ENCODE measurements at regions not wholly inside any gene's neighbourhood (a gene's known extent, or its start where the extent isn't known, plus 50 kb on each side); places are given as distances from the start of the nearest gene placed in this dataset.

GRCh38 chr2:22634167-22634566 is 750.8 kb upstream of the KLHL29 start:
- TF ChIP-seq, protein P1, sequence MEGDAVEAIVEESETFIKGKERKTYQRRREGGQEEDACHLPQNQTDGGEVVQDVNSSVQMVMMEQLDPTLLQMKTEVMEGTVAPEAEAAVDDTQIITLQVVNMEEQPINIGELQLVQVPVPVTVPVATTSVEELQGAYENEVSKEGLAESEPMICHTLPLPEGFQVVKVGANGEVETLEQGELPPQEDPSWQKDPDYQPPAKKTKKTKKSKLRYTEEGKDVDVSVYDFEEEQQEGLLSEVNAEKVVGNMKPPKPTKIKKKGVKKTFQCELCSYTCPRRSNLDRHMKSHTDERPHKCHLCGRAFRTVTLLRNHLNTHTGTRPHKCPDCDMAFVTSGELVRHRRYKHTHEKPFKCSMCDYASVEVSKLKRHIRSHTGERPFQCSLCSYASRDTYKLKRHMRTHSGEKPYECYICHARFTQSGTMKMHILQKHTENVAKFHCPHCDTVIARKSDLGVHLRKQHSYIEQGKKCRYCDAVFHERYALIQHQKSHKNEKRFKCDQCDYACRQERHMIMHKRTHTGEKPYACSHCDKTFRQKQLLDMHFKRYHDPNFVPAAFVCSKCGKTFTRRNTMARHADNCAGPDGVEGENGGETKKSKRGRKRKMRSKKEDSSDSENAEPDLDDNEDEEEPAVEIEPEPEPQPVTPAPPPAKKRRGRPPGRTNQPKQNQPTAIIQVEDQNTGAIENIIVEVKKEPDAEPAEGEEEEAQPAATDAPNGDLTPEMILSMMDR (IDR thresholded peaks at IDR 0.05; ENCODE audit: insufficient read depth, low read length, poor library complexity, severe bottlenecking) = no peak
- no peak for TF ChIP-seq EZH2phosphoT487 (conservative IDR thresholded peaks at IDR 0.05; ENCODE audit: low read length)
